Ascending aorta (tissue), 2 donors: ENCODE measurements at regions not wholly inside any gene's neighbourhood (a gene's known extent, or its start where the extent isn't known, plus 50 kb on each side); places are given as distances from the start of the nearest gene placed in this dataset.

Source experiments
- DNase-seq, 2 donors: peaks; one replicate each; pipeline ENCODE4 v3.0.0-alpha.2; 2019; ENCODE audit warnings: low spot score in 2 of 2
- H3K27ac ChIP-seq, 2 donors: fragments of 200-600 bp; sonication (generic); one replicate each; pipeline ENCODE4 v1.5.1; 2016 to 2017; ENCODE audit warnings: mild to moderate bottlenecking in 1 of 2
- H3K27me3 ChIP-seq: fragments of 200-600 bp; sonication (generic); one replicate; pipeline ENCODE4 v1.5.1; 2017
- H3K36me3 ChIP-seq, 2 donors: fragments of 200-600 bp; sonication (generic); one replicate each; pipeline ENCODE4 v1.5.1; 2016
- H3K4me1 ChIP-seq, 2 donors: fragments of 200-600 bp; sonication (generic); one replicate each; pipeline ENCODE4 v1.5.1; 2016 to 2017; ENCODE audit warnings: mild to moderate bottlenecking in 1 of 2
- H3K4me3 ChIP-seq, 2 donors: fragments of 200-600 bp; sonication (generic); one replicate each; pipeline ENCODE4 v1.5.1; 2016 to 2017; ENCODE audit warnings: mild to moderate bottlenecking in 1 of 2
- H3K9me3 ChIP-seq, 2 donors: fragments of 200-600 bp; sonication (generic); one replicate each; pipeline ENCODE4 v1.5.1; 2016
- CTCF ChIP-seq, 3 experiments: fragments of 200-600 bp in 2 of 3; fragments of 450-650 bp in 1 of 3; sonication (generic) in 2 of 3; IDR thresholded peaks; one replicate each; pipeline ENCODE4 v1.5.1; 2016 to 2019; ENCODE audit warnings: antibody characterized with exemption in 3 of 3, mild to moderate bottlenecking in 1 of 3, moderate library complexity in 1 of 3
- intact Hi-C: fragments of 100-400 bp; cut with DNase I; formaldehyde crosslinking; loops from one replicate; pipeline ENCODE4 v1.15.1; 2023

DNA sequence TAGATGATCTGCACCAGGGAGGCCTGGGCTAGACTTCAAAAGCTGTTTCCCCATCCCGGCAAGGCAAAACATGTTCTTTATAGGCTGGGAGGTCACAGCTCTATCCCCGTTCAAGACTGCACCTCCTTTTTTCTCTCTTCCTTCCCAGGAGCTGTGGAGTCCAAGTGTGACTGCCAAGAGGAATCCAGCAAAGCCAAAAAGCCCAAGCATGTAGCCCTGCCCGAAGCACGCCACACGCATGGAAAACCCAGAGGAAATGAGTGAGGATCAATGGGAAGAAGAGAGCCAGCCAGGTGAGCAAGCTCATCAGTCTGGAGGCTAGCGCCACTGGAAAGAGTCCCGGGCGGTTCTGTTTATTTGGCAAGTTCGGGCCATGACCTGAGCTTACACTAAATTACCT is 240.4 kb downstream of the PRL start:
- no peak overlapping the region for H3K27ac ChIP-seq
- no peaks in the 10 kb centered on the region for H3K36me3 ChIP-seq
- no peak for DNase-seq
- H3K4me1 ChIP-seq, result peaks cover 0 to 5% of the 10 kb centered on the region in 2 donors
- intact Hi-C loops, result no loop called here
- H3K9me3 ChIP-seq, result no peaks in the 10 kb centered on the region
- TF ChIP-seq CTCF (IDR thresholded peaks at IDR 0.05), result no peak
- H3K27me3 ChIP-seq, result no peaks in the 10 kb centered on the region
- no peak overlapping the region for H3K4me3 ChIP-seq

DNA sequence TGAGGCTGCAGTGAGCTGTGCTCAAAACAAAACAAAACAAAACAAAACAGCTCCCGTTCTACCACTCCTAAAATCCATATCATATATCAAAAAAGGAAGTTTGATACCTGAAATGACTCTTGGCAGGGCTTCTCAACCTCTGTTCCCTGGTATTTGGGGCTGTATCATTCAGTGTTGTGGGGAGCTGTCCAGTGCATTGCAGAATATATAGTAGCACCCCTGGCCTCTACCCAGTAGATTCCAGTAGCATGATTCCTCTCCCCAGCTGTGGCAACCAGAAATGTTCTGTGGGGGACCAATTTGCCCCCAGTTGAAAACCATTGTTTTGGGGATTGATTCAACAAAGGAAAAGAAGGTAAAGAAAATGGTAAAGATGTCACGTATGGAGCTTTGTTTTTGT is 238.9 kb downstream of the PRL start:
- no peak for DNase-seq
- Histone ChIP-seq H3K36me3 (no peaks in the 10 kb centered on the region), H3K4me3 (no peak overlapping the region), H3K27me3 (no peaks in the 10 kb centered on the region), H3K4me1 (peaks cover 0 to 5% of the 10 kb centered on the region in 2 donors), H3K27ac (no peak overlapping the region), H3K9me3 (no peaks in the 10 kb centered on the region)
- TF ChIP-seq CTCF (IDR thresholded peaks at IDR 0.05), result no peak
- intact Hi-C loops, result no loop called here

- Histone ChIP-seq H3K27ac (no peak overlapping the region), H3K9me3 (no peaks in the 10 kb centered on the region), H3K27me3 (no peaks in the 10 kb centered on the region), H3K36me3 (no peaks in the 10 kb centered on the region), H3K4me1 (peaks cover 0 to 5% of the 10 kb centered on the region in 2 donors), H3K4me3 (no peak overlapping the region)
- TF ChIP-seq CTCF (IDR thresholded peaks at IDR 0.05), result no peak
- no peak for DNase-seq
- intact Hi-C loops, result no loop called here
Observed at GRCh38 chr6:22059126-22059525, 237.7 kb downstream of the PRL start.

DNA sequence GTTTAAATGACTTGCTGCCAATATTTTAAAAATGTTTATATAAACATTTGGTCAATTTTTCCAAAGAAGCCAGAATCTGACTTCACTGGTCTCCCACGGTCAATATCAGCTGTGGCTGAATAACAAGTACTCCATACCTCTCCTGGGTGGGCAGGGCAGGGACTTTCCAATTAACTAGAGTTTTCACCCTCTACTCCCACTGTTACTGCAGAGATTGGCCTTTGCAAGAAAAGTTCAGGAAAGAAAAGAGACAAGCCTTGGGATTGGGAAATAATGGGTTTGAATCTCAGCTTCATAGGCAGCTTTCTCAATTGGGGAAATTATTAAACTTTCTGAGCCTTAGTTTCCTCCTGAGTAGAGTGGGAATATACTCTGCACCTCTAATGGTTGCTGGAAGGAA is 236.9 kb downstream of the PRL start:
- intact Hi-C loops, result no loop called here
- Histone ChIP-seq H3K36me3 (no peaks in the 10 kb centered on the region), H3K4me3 (no peak overlapping the region), H3K27ac (no peak overlapping the region), H3K4me1 (peaks cover 0 to 5% of the 10 kb centered on the region in 2 donors), H3K27me3 (no peaks in the 10 kb centered on the region), H3K9me3 (no peaks in the 10 kb centered on the region)
- DNase-seq, result no peak
- no peak for TF ChIP-seq CTCF (IDR thresholded peaks at IDR 0.05)

DNA sequence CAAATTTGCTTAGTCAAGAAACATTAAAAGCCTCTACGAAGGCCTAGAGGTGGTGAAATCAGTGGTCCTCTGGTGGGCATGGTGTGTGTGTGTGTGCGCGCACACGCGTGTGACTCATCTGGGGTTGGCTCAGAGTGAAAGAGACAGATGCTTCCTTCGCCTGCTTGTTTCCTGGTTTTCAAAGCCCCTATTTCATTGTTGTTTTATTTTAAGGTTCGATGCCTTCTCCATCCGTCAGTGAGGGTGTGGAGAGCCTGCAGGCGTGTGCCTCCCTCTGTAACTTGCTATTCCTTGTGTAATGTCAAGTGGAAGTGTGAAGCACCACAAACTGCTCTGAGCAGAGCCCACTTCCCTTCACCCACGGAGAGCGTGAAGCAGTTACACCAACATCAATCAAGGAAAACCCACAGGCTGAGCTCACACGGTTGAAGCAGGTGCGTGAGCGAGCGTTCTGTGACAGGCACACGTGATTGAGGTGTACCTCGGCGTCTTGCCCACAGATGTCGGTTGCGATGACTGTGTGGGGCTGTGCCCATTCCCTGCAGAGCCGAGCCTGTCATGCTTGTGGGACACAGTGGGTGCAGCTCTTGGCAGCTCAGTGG is 233.9 kb downstream of the PRL start:
- no peak for DNase-seq
- intact Hi-C loops, result no loop called here

More for the DNA sequence above, 233.9 kb downstream of the PRL start:
- H3K27me3 ChIP-seq, result no peaks in the 10 kb centered on the region
- H3K4me1 ChIP-seq, result peaks cover 5 to 7% of the 10 kb centered on the region in 2 donors
- H3K27ac ChIP-seq, result no peak overlapping the region
- no peak overlapping the region for H3K4me3 ChIP-seq
- no peak for TF ChIP-seq CTCF (IDR thresholded peaks at IDR 0.05)
- H3K9me3 ChIP-seq, result no peaks in the 10 kb centered on the region
- H3K36me3 ChIP-seq, result no peaks in the 10 kb centered on the region
